ENCODE measurements at regions not wholly inside any gene's neighbourhood (a gene's known extent, or its start where the extent isn't known, plus 50 kb on each side); places are given as distances from the start of the nearest gene placed in this dataset.

DNA sequence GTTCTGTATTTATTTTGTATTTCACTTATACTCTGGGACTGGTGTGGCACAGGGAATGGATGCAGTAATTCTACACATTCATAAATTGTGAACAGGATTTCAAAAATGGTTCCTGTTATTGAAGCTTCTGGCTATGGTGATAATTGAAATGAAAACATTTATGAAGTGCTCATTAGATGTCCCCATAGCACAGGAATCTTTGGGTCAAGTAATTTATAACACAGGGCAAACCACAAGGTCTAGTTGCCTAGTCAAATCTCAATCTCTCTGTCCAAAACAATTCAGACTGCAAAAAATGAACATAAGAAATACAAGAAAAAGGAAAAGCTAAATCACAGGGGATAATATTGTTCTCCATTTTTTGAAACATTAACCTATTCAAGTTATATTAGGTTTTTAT lies 117.5 kb upstream of the PTPRG start:
- TF ChIP-seq CTCF (IDR thresholded peaks at IDR 0.05; ENCODE audit: low read length), result no peak
- TF ChIP-seq EZH2phosphoT487 (IDR thresholded peaks at IDR 0.05; ENCODE audit: low read length), result no peak
- no peak for TF ChIP-seq EZH2 (optimal IDR thresholded peaks at IDR 0.05; ENCODE audit: low read depth, low read length)
- no peak overlapping the region for H3K27ac ChIP-seq (ENCODE audit: low read length)
- H3K36me3 ChIP-seq (replicated peaks; ENCODE audit: insufficient read depth, low read length), result no peaks in the 10 kb centered on the region
- H3K4me3 ChIP-seq (ENCODE audit: low read length), result no peak overlapping the region
- H3K4me1 ChIP-seq (ENCODE audit: low read length), result no peaks in the 10 kb centered on the region
- H2AFZ ChIP-seq (ENCODE audit: low read length), result no peak overlapping the region
- H4K20me1 ChIP-seq (ENCODE audit: insufficient read depth, low read length), result no peaks in the 10 kb centered on the region
- no peak overlapping the region for H3K4me2 ChIP-seq (ENCODE audit: low read depth, low read length)
- no peaks in the 10 kb centered on the region for H3K79me2 ChIP-seq (ENCODE audit: low read length)
- H3F3A ChIP-seq (ENCODE audit: insufficient read depth, low read length), result no peaks in the 10 kb centered on the region
- H3K9me3 ChIP-seq (replicated peaks; ENCODE audit: insufficient read depth, low read length), result no peaks in the 10 kb centered on the region
- no peak overlapping the region for H3K9ac ChIP-seq (ENCODE audit: low read length)
- no peaks in the 10 kb centered on the region for H3K27me3 ChIP-seq (replicated peaks; ENCODE audit: insufficient read depth, low read length)
- DNase-seq, result no peak
- no peaks in the 10 kb centered on the region for H3K9me2 ChIP-seq (replicated peaks; ENCODE audit: insufficient read depth, low read length)

- H3F3A ChIP-seq (ENCODE audit: insufficient read depth, low read length), result no peaks in the 10 kb centered on the region
- no peak overlapping the region for H3K4me3 ChIP-seq (ENCODE audit: low read length)
- H2AFZ ChIP-seq (ENCODE audit: low read length), result no peak overlapping the region
- no peak overlapping the region for H3K4me2 ChIP-seq (ENCODE audit: low read depth, low read length)
- no peak overlapping the region for H3K9ac ChIP-seq (ENCODE audit: low read length)
- no peaks in the 10 kb centered on the region for H4K20me1 ChIP-seq (ENCODE audit: insufficient read depth, low read length)
- TF ChIP-seq CTCF (IDR thresholded peaks at IDR 0.05; ENCODE audit: low read length) (no peak), EZH2 (optimal IDR thresholded peaks at IDR 0.05; ENCODE audit: low read depth, low read length) (no peak), EZH2phosphoT487 (IDR thresholded peaks at IDR 0.05; ENCODE audit: low read length) (no peak)
- no peak for DNase-seq
- H3K9me3 ChIP-seq (replicated peaks; ENCODE audit: insufficient read depth, low read length), result no peaks in the 10 kb centered on the region
- H3K27ac ChIP-seq (ENCODE audit: low read length), result no peak overlapping the region
- no peaks in the 10 kb centered on the region for H3K27me3 ChIP-seq (replicated peaks; ENCODE audit: insufficient read depth, low read length)
- H3K4me1 ChIP-seq (ENCODE audit: low read length), result no peaks in the 10 kb centered on the region
- H3K9me2 ChIP-seq (replicated peaks; ENCODE audit: insufficient read depth, low read length), result no peaks in the 10 kb centered on the region
- no peaks in the 10 kb centered on the region for H3K79me2 ChIP-seq (ENCODE audit: low read length)
- no peaks in the 10 kb centered on the region for H3K36me3 ChIP-seq (replicated peaks; ENCODE audit: insufficient read depth, low read length)
Measured at GRCh38 chr3:61444782-61445181, 116.6 kb upstream of the PTPRG start.

- Histone ChIP-seq H2AFZ (ENCODE audit: low read length) (no peak overlapping the region), H3K4me1 (ENCODE audit: low read length) (no peaks in the 10 kb centered on the region), H3K36me3 (replicated peaks; ENCODE audit: insufficient read depth, low read length) (no peaks in the 10 kb centered on the region), H3K4me3 (ENCODE audit: low read length) (no peak overlapping the region), H3K9ac (ENCODE audit: low read length) (no peak overlapping the region), H3K27me3 (replicated peaks; ENCODE audit: insufficient read depth, low read length) (no peaks in the 10 kb centered on the region), H3K9me3 (replicated peaks; ENCODE audit: insufficient read depth, low read length) (no peaks in the 10 kb centered on the region), H3K79me2 (ENCODE audit: low read length) (no peaks in the 10 kb centered on the region), H4K20me1 (ENCODE audit: insufficient read depth, low read length) (no peaks in the 10 kb centered on the region), H3K4me2 (ENCODE audit: low read depth, low read length) (no peak overlapping the region), H3K9me2 (replicated peaks; ENCODE audit: insufficient read depth, low read length) (no peaks in the 10 kb centered on the region), H3F3A (ENCODE audit: insufficient read depth, low read length) (no peaks in the 10 kb centered on the region), H3K27ac (ENCODE audit: low read length) (no peak overlapping the region)
- TF ChIP-seq EZH2phosphoT487 (IDR thresholded peaks at IDR 0.05; ENCODE audit: low read length) (no peak), CTCF (IDR thresholded peaks at IDR 0.05; ENCODE audit: low read length) (no peak), EZH2 (optimal IDR thresholded peaks at IDR 0.05; ENCODE audit: low read depth, low read length) (no peak)
- no peak for DNase-seq
Measured at GRCh38 chr3:61445924-61446323, 115.4 kb upstream of the PTPRG start.

Data from MM.1S (cell line).